Glutamatergic neuron (in vitro differentiated cells): ENCODE measurements at regions not wholly inside any gene's neighbourhood (a gene's known extent, or its start where the extent isn't known, plus 50 kb on each side); places are given as distances from the start of the nearest gene placed in this dataset.

Experiments used
- DNase-seq: peaks from one replicate; pipeline ENCODE4 v3.0.0; 2022
- H3K27ac Mint-ChIP-seq: one replicate; pipeline ENCODE4 v1.8.0; 2020; ENCODE audit warnings: mild to moderate bottlenecking, mixed read lengths, inconsistent platforms; ENCODE audit not compliant: unreplicated experiment
- H3K27me3 Mint-ChIP-seq: one replicate; pipeline ENCODE4 v1.8.0; 2020; ENCODE audit warnings: mild to moderate bottlenecking, moderate library complexity, mixed read lengths, inconsistent platforms; ENCODE audit not compliant: unreplicated experiment
- H3K36me3 Mint-ChIP-seq: one replicate; pipeline ENCODE4 v1.8.0; 2020; ENCODE audit warnings: mild to moderate bottlenecking, mixed read lengths, inconsistent platforms; ENCODE audit not compliant: unreplicated experiment
- H3K4me1 Mint-ChIP-seq: one replicate; pipeline ENCODE4 v1.8.0; 2020; ENCODE audit warnings: mild to moderate bottlenecking, low read depth, mixed read lengths, inconsistent platforms; ENCODE audit not compliant: unreplicated experiment
- H3K4me3 Mint-ChIP-seq: one replicate; pipeline ENCODE4 v1.8.0; 2020; ENCODE audit warnings: mild to moderate bottlenecking, mixed read lengths, inconsistent platforms; ENCODE audit not compliant: unreplicated experiment
- H3K9me3 Mint-ChIP-seq: one replicate; pipeline ENCODE4 v1.8.0; 2020; ENCODE audit warnings: mild to moderate bottlenecking, moderate library complexity, mixed read lengths, inconsistent platforms; ENCODE audit not compliant: unreplicated experiment
- CTCF ChIP-seq: fragments of 200-600 bp; sonication (generic); IDR thresholded peaks from one replicate; pipeline ENCODE4 v1.5.0; 2021; ENCODE audit not compliant: partially characterized antibody, unreplicated experiment

GRCh38 chr17:79324194-79324593, 249.6 kb downstream of the ENGASE start:
- Mint-ChIP-seq H3K27ac (no peak overlapping the region), H3K4me3 (no peak overlapping the region), H3K9me3 (peaks cover 30% of the 10 kb centered on the region), H3K4me1 (peaks cover 54% of the 10 kb centered on the region), H3K36me3 (no peaks in the 10 kb centered on the region), H3K27me3 (peaks cover 16% of the 10 kb centered on the region)
- no peak for DNase-seq
- TF ChIP-seq CTCF: no peak

- TF ChIP-seq CTCF: no peak
- Mint-ChIP-seq H3K36me3 (no peaks in the 10 kb centered on the region), H3K27me3 (peaks cover 15% of the 10 kb centered on the region), H3K9me3 (peaks cover 30% of the 10 kb centered on the region), H3K27ac (peak overlapping the region; percentile 70), H3K4me3 (no peak overlapping the region), H3K4me1 (peaks cover 55% of the 10 kb centered on the region)
- no peak for DNase-seq
Observed at GRCh38 chr17:79323566-79323965, 248.9 kb downstream of the ENGASE start.

- no peak for DNase-seq
Observed at GRCh38 chr17:79322211-79323123, 247.8 kb downstream of the ENGASE start.

GRCh38 chr17:79320331-79320730, 245.7 kb downstream of the ENGASE start:
- Mint-ChIP-seq H3K36me3 (no peaks in the 10 kb centered on the region), H3K27me3 (peaks cover 15% of the 10 kb centered on the region), H3K27ac (no peak overlapping the region), H3K4me3 (no peak overlapping the region), H3K9me3 (peaks cover 35% of the 10 kb centered on the region), H3K4me1 (peaks cover 67% of the 10 kb centered on the region)
- TF ChIP-seq CTCF: no peak
- DNase-seq: no peak

More at GRCh38 chr17:79322211-79323123, 247.8 kb downstream of the ENGASE start:
- Mint-ChIP-seq H3K9me3 (peaks cover 30% of the 10 kb centered on the region), H3K27ac (peak overlapping the region; percentile 34), H3K36me3 (no peaks in the 10 kb centered on the region), H3K4me3 (no peak overlapping the region), H3K27me3 (peaks cover 15% of the 10 kb centered on the region), H3K4me1 (peaks cover 59% of the 10 kb centered on the region)
- TF ChIP-seq CTCF: no peak

- no peak for TF ChIP-seq CTCF
- Mint-ChIP-seq H3K27ac (peak overlapping the region; percentile 28), H3K27me3 (peaks cover 14% of the 10 kb centered on the region), H3K4me3 (no peak overlapping the region), H3K4me1 (peaks cover 67% of the 10 kb centered on the region), H3K9me3 (peaks cover 24% of the 10 kb centered on the region), H3K36me3 (no peaks in the 10 kb centered on the region)
- no peak for DNase-seq
Observed at GRCh38 chr17:79317916-79318315, 243.3 kb downstream of the ENGASE start.
